SK-N-SH (cell line): ENCODE measurements at regions not wholly inside any gene's neighbourhood (a gene's known extent, or its start where the extent isn't known, plus 50 kb on each side); places are given as distances from the start of the nearest gene placed in this dataset.

Experiments used
- CTCF ChIA-PET: fragments of 300-600, 350-600 bp; formaldehyde crosslinking; extraction: SDS; loops from one replicate; lab custom pipeline; 2021; lab: Yijun Ruan, JAX
- POLR2A ChIA-PET: fragments of 350-600 bp; sonication (Branson Sonifier 250); formaldehyde crosslinking; extraction: SDS; loops from one replicate; lab custom pipeline; 2020; ENCODE audit warnings: antibody characterized with exemption, inconsistent platforms; lab: Yijun Ruan, JAX
- DNase-seq: peaks from one replicate; pipeline ENCODE4 v3.0.0; 2012
- H2AFZ ChIP-seq: fragments of 200-600 bp; sonication (generic); 2 replicates; pipeline ENCODE4 v1.8.1; 2016; ENCODE audit warnings: antibody characterized with exemption, mild to moderate bottlenecking, low read depth
- H3F3A ChIP-seq: fragments of 200-600 bp; sonication (generic); replicated peaks from 2 replicates; pipeline ENCODE3; 2016; ENCODE audit warnings: antibody characterized with exemption, mild to moderate bottlenecking; ENCODE audit not compliant: insufficient read depth
- H3K27ac ChIP-seq, 2 experiments: fragments of 200-500 bp in 1 of 2; fragments of 200-600 bp in 1 of 2; sonication (Bioruptor generic) in 1 of 2; sonication (generic), shearing (Covaris generic) in 1 of 2; 2 replicates each; pipeline versions ENCODE4 v1.5.1 to v1.6.1; 2014 to 2016; ENCODE audit warnings: low read depth in 2 of 2, inconsistent platforms in 1 of 2, low read length in 1 of 2, mild to moderate bottlenecking in 1 of 2, mixed read lengths in 1 of 2
- H3K27me3 ChIP-seq: fragments of 200-600 bp; sonication (generic), shearing (Covaris generic); 2 replicates; pipeline ENCODE4 v1.6.1; 2016; ENCODE audit warnings: mixed run types; ENCODE audit not compliant: insufficient read depth
- H3K36me3 ChIP-seq, 2 experiments: fragments of 200-500 bp in 1 of 2; fragments of 200-600 bp in 1 of 2; sonication (Bioruptor generic) in 1 of 2; sonication (generic) in 1 of 2; replicated peaks in 1 of 2; 2 replicates each; pipeline versions ENCODE3 to v1.5.1; 2014 to 2016; ENCODE audit warnings: low read length in 1 of 2, mild to moderate bottlenecking in 1 of 2; ENCODE audit not compliant: insufficient read depth in 2 of 2, control insufficient read depth in 1 of 2
- H3K4me1 ChIP-seq, 2 experiments: fragments of 200-500 bp in 1 of 2; fragments of 200-600 bp in 1 of 2; sonication (Bioruptor generic) in 1 of 2; sonication (generic), shearing (Covaris generic) in 1 of 2; 2 replicates each; pipeline versions ENCODE4 v1.5.1 to v1.6.1; 2014 to 2016; ENCODE audit warnings: low read depth in 1 of 2, low read length in 1 of 2, mixed run types in 1 of 2; ENCODE audit not compliant: insufficient read depth in 2 of 2, control insufficient read depth in 1 of 2
- H3K4me2 ChIP-seq: fragments of 200-600 bp; sonication (generic), shearing (Covaris generic); 2 replicates; pipeline ENCODE4 v1.6.1; 2017; ENCODE audit warnings: mixed run types
- H3K4me3 ChIP-seq, 2 experiments: fragments of 200-500 bp in 1 of 2; fragments of 200-600 bp in 1 of 2; sonication (Bioruptor generic) in 1 of 2; sonication (generic), shearing (Covaris generic) in 1 of 2; 2 replicates each; pipeline versions ENCODE4 v1.5.1 to v1.8.1; 2014 to 2016; ENCODE audit warnings: low read depth in 2 of 2, inconsistent platforms in 1 of 2, low read length in 1 of 2, mild to moderate bottlenecking in 1 of 2, mixed read lengths in 1 of 2, moderate library complexity in 1 of 2
- H3K79me2 ChIP-seq: fragments of 200-600 bp; sonication (generic); 2 replicates; pipeline ENCODE4 v1.8.1; 2017; ENCODE audit warnings: mild to moderate bottlenecking; ENCODE audit not compliant: insufficient read depth
- H3K9ac ChIP-seq: fragments of 200-600 bp; sonication (generic); 2 replicates; pipeline ENCODE4 v1.6.1; 2017; ENCODE audit warnings: mixed run types
- H3K9me2 ChIP-seq: fragments of 200-600 bp; sonication (generic); 2 replicates; pipeline ENCODE4 v1.6.1; 2017; ENCODE audit warnings: mixed run types
- H3K9me3 ChIP-seq: fragments of 200-600 bp; sonication (generic); 2 replicates; pipeline ENCODE4 v1.6.1; 2017; ENCODE audit warnings: mixed run types, mild to moderate bottlenecking, moderate library complexity
- H4K20me1 ChIP-seq: fragments of 200-600 bp; sonication (generic); 2 replicates; pipeline ENCODE4 v1.6.1; 2017; ENCODE audit warnings: mild to moderate bottlenecking, mixed run types; ENCODE audit not compliant: insufficient read depth
- CTCF ChIP-seq: fragments of 200-600 bp; sonication (generic); IDR thresholded peaks from 2 replicates; pipeline ENCODE4 v1.6.1; 2017; ENCODE audit warnings: antibody characterized with exemption, mild to moderate bottlenecking, moderate library complexity
- EZH2phosphoT487 ChIP-seq: fragments of 200-600 bp; sonication (generic); IDR thresholded peaks from 2 replicates; pipeline ENCODE4 v1.6.1; 2017; ENCODE audit warnings: low read depth, mixed run types, mild to moderate bottlenecking, antibody characterized with exemption, moderate library complexity, borderline replicate concordance
- FOXJ3 ChIP-seq: sonication (generic); formaldehyde crosslinking; IDR thresholded peaks from 2 replicates; pipeline ENCODE4 v1.5.1; 2020; ENCODE audit warnings: mild to moderate bottlenecking, missing genetic modification reagents
- GATA2 ChIP-seq: sonication (generic); formaldehyde crosslinking; IDR thresholded peaks from 2 replicates; pipeline ENCODE4 v1.5.0; 2020; ENCODE audit warnings: mild to moderate bottlenecking, missing genetic modification reagents
- MEF2A ChIP-seq: IDR thresholded peaks from 2 replicates; pipeline ENCODE4 v1.4.0; 2012; ENCODE audit warnings: low read depth, borderline replicate concordance
- MXI1 ChIP-seq: IDR thresholded peaks from 2 replicates; pipeline ENCODE4 v1.6.1; 2012; ENCODE audit warnings: mild to moderate bottlenecking, low read depth, low read length, improper control_type of control experiment
- NFIC ChIP-seq: IDR thresholded peaks from 2 replicates; pipeline ENCODE4 v1.4.0; 2012; ENCODE audit warnings: borderline replicate concordance
- PBX3 ChIP-seq: IDR thresholded peaks from 2 replicates; pipeline ENCODE4; 2012
- POLR2AphosphoS5 ChIP-seq: IDR thresholded peaks from 2 replicates; pipeline ENCODE4 v1.6.1; 2012; ENCODE audit warnings: low read depth, low read length
- RAD21 ChIP-seq: IDR thresholded peaks from 2 replicates; pipeline ENCODE4 v1.6.1; 2012; ENCODE audit warnings: mild to moderate bottlenecking, low read length
- RCOR1 ChIP-seq: fragments of 150-350 bp; IDR thresholded peaks from 2 replicates; pipeline ENCODE4 v1.6.1; 2017; ENCODE audit warnings: antibody characterized with exemption, low read length
- RFX5 ChIP-seq: IDR thresholded peaks from 2 replicates; pipeline ENCODE4 v1.6.1; 2012; ENCODE audit warnings: mild to moderate bottlenecking, improper control_type of control experiment, low read length
- RXRA ChIP-seq: IDR thresholded peaks from 2 replicates; pipeline ENCODE4 v1.4.0; 2012; ENCODE audit warnings: low read depth, mild to moderate bottlenecking, borderline replicate concordance
- SMC3 ChIP-seq: IDR thresholded peaks from 2 replicates; pipeline ENCODE4 v1.6.1; 2012; ENCODE audit warnings: low read depth, low read length, improper control_type of control experiment
- TAF1 ChIP-seq: IDR thresholded peaks from 2 replicates; pipeline ENCODE4 v1.6.1; 2012; ENCODE audit warnings: low read depth, mild to moderate bottlenecking, low read length, moderate library complexity, borderline replicate concordance
- TCF12 ChIP-seq: IDR thresholded peaks from 2 replicates; pipeline ENCODE4 v1.4.0; 2012
- USF2 ChIP-seq: fragments of 150-350 bp; IDR thresholded peaks from 2 replicates; pipeline ENCODE4 v1.6.1; 2017; ENCODE audit warnings: antibody characterized with exemption, low read length, low read depth, borderline replicate concordance
- ZBTB33 ChIP-seq: IDR thresholded peaks from 2 replicates; pipeline ENCODE4 v1.4.0; 2012; ENCODE audit warnings: low read depth, borderline replicate concordance
- WGBS: methylation state at CpG from one replicate; pipeline ENCODE4 v1.1.6; 2017; ENCODE audit warnings: low lambda C conversion rate; 5-methylcytosine and 5-hydroxymethylcytosine counted together

- H3K9me3 ChIP-seq = no peaks in the 10 kb centered on the region
- no peaks in the 10 kb centered on the region for H3K36me3 ChIP-seq
- no peak overlapping the region for H2AFZ ChIP-seq
- ChIA-PET POLR2A (no interaction called here), CTCF (no interaction called here)
- H3K27me3 ChIP-seq = no peaks in the 10 kb centered on the region
- H4K20me1 ChIP-seq = no peaks in the 10 kb centered on the region
- H3K79me2 ChIP-seq = no peaks in the 10 kb centered on the region
- H3K4me1 ChIP-seq = no peaks in the 10 kb centered on the region; a peak in 1 of 4 replicates
- no peak overlapping the region for H3K9ac ChIP-seq
- 50% methylated on average over 2 of the region's 2 CpGs for WGBS
- DNase-seq = no peak
- no peak overlapping the region for H3K4me3 ChIP-seq
- no peaks in the 10 kb centered on the region for H3K9me2 ChIP-seq
- H3K4me2 ChIP-seq = no peak overlapping the region
- no peak overlapping the region for H3K27ac ChIP-seq
- TF ChIP-seq GATA2 (CRISPR knock-in tag) = no peak
- TF ChIP-seq ZBTB33 = no peak
- no peak for TF ChIP-seq PBX3
- TF ChIP-seq MEF2A = no peak
- TF ChIP-seq RAD21 = no peak
- TF ChIP-seq NFIC = no peak
- TF ChIP-seq RXRA = no peak
- TF ChIP-seq SMC3 = no peak
- no peak for TF ChIP-seq CTCF
- no peak for TF ChIP-seq RCOR1
- no peak for TF ChIP-seq RFX5
- TF ChIP-seq MXI1 = no peak
- TF ChIP-seq TCF12 = no peak
- TF ChIP-seq EZH2phosphoT487 = no peak
- TF ChIP-seq POLR2AphosphoS5 = no peak
- no peak for TF ChIP-seq TAF1
- no peak for TF ChIP-seq FOXJ3 (CRISPR knock-in tag)
- no peak for TF ChIP-seq USF2
- no peaks in the 10 kb centered on the region for H3F3A ChIP-seq
Observed at GRCh38 chr4:30946288-30946687, 226.1 kb downstream of the PCDH7 start.
